ENCODE measurements at regions not wholly inside any gene's neighbourhood (a gene's known extent, or its start where the extent isn't known, plus 50 kb on each side); places are given as distances from the start of the nearest gene placed in this dataset.

DNA sequence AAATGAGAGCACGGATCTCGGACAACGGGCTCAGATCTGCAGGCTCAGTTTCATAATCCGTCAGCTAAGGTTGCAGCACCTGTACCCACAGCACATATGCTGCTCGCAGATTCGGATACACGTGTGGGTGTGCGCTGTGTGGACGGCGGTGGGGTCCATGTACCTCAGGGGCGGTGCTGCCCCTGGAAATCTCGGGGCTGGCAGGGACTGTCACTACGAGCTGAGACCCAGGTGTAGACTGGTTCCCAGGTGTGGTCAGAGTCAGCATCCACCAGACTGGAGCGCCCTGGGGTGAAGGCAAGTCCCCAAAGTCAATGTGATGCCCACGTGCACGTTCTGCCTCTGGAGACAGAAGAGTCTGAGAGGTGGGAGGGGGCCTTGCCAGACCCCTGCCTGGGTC is 989.3 kb downstream of the BRD1 start:
- Histone ChIP-seq H3K27me3 (peaks cover 0 to 63% (median 0%) of the 10 kb centered on the region in 3 donors), H3K4me1 (no peaks in the 10 kb centered on the region), H3K36me3 (no peaks in the 10 kb centered on the region), H3K4me3 (no peak overlapping the region), H3K27ac (no peak overlapping the region), H3K9me3 (peaks cover 0 to 24% (median 0%) of the 10 kb centered on the region in 4 donors)
- 74 to 94% (median 82%) methylated on average over 11 to 16 of the region's 16 CpGs for WGBS, 5 donors
- DNase-seq = no peak
- intact Hi-C loops (cut with DNase I; ENCODE audit: low total_unique reads) = no loop called here
- TF ChIP-seq, protein P1, sequence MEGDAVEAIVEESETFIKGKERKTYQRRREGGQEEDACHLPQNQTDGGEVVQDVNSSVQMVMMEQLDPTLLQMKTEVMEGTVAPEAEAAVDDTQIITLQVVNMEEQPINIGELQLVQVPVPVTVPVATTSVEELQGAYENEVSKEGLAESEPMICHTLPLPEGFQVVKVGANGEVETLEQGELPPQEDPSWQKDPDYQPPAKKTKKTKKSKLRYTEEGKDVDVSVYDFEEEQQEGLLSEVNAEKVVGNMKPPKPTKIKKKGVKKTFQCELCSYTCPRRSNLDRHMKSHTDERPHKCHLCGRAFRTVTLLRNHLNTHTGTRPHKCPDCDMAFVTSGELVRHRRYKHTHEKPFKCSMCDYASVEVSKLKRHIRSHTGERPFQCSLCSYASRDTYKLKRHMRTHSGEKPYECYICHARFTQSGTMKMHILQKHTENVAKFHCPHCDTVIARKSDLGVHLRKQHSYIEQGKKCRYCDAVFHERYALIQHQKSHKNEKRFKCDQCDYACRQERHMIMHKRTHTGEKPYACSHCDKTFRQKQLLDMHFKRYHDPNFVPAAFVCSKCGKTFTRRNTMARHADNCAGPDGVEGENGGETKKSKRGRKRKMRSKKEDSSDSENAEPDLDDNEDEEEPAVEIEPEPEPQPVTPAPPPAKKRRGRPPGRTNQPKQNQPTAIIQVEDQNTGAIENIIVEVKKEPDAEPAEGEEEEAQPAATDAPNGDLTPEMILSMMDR (IDR thresholded peaks at IDR 0.05) = no peak
- TF ChIP-seq EP300 (IDR thresholded peaks at IDR 0.05) (no peak), POLR2AphosphoS5 (IDR thresholded peaks at IDR 0.05) (no peak), POLR2A (IDR thresholded peaks at IDR 0.05) (no peak)

DNA sequence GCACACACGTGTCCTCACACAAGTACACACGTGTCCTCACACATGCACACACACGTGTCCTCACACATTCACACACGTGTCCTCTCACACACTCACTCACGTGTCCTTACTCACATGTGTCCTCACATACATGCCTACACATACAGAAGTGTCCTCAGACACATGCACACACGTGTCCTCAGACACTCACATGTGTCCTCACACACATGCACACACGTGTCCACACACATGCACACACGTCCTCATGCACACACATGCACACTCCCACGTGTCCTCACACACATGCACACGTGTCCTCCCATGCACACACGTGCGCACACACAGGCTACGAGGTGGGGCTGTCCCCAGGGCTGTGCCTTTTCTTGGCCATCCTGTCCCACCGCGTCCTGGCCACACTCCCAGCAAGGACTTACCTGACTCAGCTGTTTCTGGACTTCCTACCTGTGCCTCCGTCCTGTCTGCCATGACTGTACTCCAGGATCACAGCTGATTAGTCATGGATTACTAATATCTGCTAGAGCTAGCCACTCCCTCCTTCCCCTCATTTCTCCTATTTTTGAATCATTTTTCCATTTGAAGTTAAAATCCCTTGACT is 990.2 kb downstream of the BRD1 start:
- TF ChIP-seq EP300 (IDR thresholded peaks at IDR 0.05) (no peak), POLR2A (IDR thresholded peaks at IDR 0.05) (no peak), POLR2AphosphoS5 (IDR thresholded peaks at IDR 0.05) (no peak)
- TF ChIP-seq, protein P1 (IDR thresholded peaks at IDR 0.05) = no peak
- H3K27me3 ChIP-seq = peaks cover 0 to 58% (median 0%) of the 10 kb centered on the region in 3 donors
- peaks cover 0 to 34% (median 8%) of the 10 kb centered on the region in 4 donors for H3K9me3 ChIP-seq
- no peak for DNase-seq
- H3K36me3 ChIP-seq = no peaks in the 10 kb centered on the region
- H3K4me3 ChIP-seq = no peak overlapping the region
- 75 to 81% (median 78%) methylated on average over 16 of the region's 16 CpGs for WGBS, 5 donors
- intact Hi-C loops (cut with DNase I; ENCODE audit: low total_unique reads) = no loop called here
- H3K4me1 ChIP-seq = no peaks in the 10 kb centered on the region
- no peak overlapping the region for H3K27ac ChIP-seq

DNA sequence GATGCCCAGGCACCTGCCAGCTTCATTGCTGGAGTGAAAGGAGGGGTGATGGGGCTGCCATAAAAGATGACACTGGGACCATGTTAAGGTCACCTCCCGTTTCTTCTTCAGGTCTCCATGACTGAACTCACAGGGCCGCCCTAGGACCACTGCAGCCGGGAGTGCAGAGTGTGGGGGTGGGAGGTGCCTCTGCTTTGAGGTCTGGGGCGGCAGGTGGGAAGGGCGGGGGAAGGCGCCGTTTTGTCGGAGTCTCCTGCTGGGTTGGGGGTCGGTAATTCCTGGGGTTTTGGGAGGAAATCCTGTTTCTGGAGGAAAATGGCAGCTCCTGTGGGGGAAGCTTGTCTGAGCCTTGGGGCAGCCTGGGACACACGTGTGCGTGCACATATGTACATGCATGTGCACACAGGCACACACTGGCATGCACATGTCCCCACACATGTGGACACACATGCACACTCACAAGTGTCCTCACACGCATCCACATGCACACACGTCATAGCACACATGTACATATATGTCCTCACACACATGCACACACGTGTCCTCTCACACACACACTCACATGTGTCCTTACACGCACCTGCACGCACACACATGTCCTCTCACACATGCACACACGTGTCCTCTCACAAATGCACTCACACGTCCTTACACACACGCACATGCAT is 990.9 kb downstream of the BRD1 start:
- no peaks in the 10 kb centered on the region for H3K4me1 ChIP-seq
- TF ChIP-seq POLR2A (IDR thresholded peaks at IDR 0.05) (no peak), POLR2AphosphoS5 (IDR thresholded peaks at IDR 0.05) (no peak), EP300 (IDR thresholded peaks at IDR 0.05) (no peak)
- TF ChIP-seq, protein P1 (IDR thresholded peaks at IDR 0.05) = no peak
- no peak overlapping the region for H3K4me3 ChIP-seq
- H3K27ac ChIP-seq = no peak overlapping the region
- no peaks in the 10 kb centered on the region for H3K36me3 ChIP-seq
- 77 to 89% (median 83%) methylated on average over 18 to 19 of the region's 19 CpGs for WGBS, 5 donors
- intact Hi-C loops (cut with DNase I; ENCODE audit: low total_unique reads) = no loop called here
- H3K9me3 ChIP-seq = peaks cover 0 to 40% (median 13%) of the 10 kb centered on the region in 4 donors
- no peak for DNase-seq
- H3K27me3 ChIP-seq = peaks cover 0 to 52% (median 0%) of the 10 kb centered on the region in 3 donors

DNA sequence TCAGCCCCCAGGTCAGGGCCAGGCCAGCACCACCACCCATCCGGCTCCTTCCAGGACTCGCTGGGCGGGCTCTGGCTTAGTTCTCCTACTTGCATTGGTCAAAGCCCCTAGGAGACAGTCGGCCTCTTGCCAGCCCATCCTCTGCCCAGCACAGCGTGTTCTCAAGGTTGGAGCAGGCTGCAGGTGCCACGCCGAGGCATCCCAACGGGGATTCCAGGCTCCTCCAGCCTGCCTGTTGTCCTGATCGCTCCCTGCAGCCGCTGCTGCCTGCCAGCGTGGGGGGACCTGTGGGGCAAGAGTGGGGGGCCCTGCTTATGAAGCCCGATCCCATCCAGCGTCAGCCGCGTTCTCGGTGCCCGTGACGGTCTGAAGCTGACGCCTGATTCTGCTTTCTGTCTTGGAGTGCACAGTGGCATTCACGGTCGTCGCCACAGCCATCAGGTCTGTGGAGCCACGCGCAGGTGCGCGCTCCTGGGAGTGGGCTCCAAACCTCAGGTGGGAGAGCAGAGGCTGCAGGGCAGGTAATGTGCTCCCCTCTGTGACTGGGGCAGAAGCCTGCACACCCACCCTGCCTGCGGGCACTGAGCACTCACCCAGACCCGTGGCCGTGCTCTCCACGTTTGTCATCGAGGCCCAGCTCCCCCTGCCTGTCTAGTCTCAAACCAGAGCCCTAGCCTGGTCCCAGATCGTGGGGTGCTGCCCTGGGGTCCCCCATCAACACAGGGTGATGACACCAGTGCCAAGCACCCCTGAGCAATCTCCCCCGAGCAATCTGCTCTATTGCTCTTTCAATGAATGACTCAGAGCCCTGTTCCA is 991.6 kb downstream of the BRD1 start:
- TF ChIP-seq, protein P1 (IDR thresholded peaks at IDR 0.05) = no peak
- TF ChIP-seq EP300 (IDR thresholded peaks at IDR 0.05) = no peak
- TF ChIP-seq POLR2AphosphoS5 (IDR thresholded peaks at IDR 0.05) = no peak
- no peak for TF ChIP-seq POLR2A (IDR thresholded peaks at IDR 0.05)
- Histone ChIP-seq H3K4me1 (no peaks in the 10 kb centered on the region), H3K27ac (no peak overlapping the region), H3K36me3 (no peaks in the 10 kb centered on the region), H3K9me3 (peaks cover 0 to 46% (median 15%) of the 10 kb centered on the region in 4 donors), H3K4me3 (no peak overlapping the region), H3K27me3 (peaks cover 0 to 47% (median 0%) of the 10 kb centered on the region in 3 donors)
- WGBS, 5 donors = 83 to 89% (median 87%) methylated on average over 26 to 33 of the region's 33 CpGs
- intact Hi-C loops (cut with DNase I; ENCODE audit: low total_unique reads) = no loop called here
- DNase-seq = no peak
